ENCODE measurements at regions not wholly inside any gene's neighbourhood (a gene's known extent, or its start where the extent isn't known, plus 50 kb on each side); places are given as distances from the start of the nearest gene placed in this dataset.

DNA sequence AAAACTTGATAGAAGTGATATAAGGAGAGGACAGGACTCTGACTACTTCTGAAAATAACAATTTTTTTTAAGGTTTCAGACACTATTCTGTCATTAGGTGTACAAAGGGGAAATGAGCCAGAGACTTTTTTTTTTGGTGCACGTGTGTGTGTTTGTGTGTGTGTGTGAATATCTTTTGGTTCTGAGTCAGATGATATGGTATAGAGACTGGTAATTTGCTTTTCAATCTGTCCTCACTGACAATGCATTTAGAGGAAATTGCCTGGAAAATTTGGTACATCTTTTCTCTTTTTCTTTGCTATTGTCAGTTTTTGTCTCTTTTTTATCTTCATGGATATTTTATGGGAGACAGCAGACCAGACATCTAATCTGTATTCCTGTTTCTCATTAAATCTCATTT is 59.3 kb downstream of the DDIT4L start:
- no peak overlapping the region for H3K4me3 ChIP-seq (ENCODE audit: low read depth, low read length)
- H3K4me1 ChIP-seq = no peaks in the 10 kb centered on the region; the same call in 1 of the 2 replicates
- no peak for DNase-seq
- no peaks in the 10 kb centered on the region for H3K9me3 ChIP-seq
- H3K27me3 ChIP-seq = no peaks in the 10 kb centered on the region
- H3K36me3 ChIP-seq = no peaks in the 10 kb centered on the region
- TF ChIP-seq, protein P1, sequence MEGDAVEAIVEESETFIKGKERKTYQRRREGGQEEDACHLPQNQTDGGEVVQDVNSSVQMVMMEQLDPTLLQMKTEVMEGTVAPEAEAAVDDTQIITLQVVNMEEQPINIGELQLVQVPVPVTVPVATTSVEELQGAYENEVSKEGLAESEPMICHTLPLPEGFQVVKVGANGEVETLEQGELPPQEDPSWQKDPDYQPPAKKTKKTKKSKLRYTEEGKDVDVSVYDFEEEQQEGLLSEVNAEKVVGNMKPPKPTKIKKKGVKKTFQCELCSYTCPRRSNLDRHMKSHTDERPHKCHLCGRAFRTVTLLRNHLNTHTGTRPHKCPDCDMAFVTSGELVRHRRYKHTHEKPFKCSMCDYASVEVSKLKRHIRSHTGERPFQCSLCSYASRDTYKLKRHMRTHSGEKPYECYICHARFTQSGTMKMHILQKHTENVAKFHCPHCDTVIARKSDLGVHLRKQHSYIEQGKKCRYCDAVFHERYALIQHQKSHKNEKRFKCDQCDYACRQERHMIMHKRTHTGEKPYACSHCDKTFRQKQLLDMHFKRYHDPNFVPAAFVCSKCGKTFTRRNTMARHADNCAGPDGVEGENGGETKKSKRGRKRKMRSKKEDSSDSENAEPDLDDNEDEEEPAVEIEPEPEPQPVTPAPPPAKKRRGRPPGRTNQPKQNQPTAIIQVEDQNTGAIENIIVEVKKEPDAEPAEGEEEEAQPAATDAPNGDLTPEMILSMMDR (IDR thresholded peaks at IDR 0.05; ENCODE audit: low read depth, low read length) = no peak

DNA sequence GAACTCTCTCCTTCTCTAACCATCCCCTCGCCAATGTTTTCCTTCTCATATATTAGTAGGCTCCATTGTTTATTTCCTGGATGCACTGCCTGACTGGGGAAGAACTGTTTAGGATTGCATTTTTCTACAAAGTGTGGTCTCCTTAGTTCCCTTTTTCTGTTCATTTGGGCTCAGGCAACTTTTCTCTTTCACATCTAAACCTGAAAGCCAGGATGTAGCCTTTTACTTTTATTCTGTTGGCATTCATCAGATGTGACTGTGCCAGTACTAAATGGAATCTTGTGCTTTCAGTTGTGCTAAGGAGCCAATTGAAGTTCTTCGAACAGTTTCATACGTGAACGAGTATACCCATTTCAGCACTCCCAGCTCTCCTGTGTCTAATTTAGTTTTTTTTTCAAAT is 59.8 kb downstream of the DDIT4L start:
- no peak overlapping the region for H3K4me3 ChIP-seq (ENCODE audit: low read depth, low read length)
- no peaks in the 10 kb centered on the region for H3K36me3 ChIP-seq
- TF ChIP-seq, protein P1 (IDR thresholded peaks at IDR 0.05; ENCODE audit: low read depth, low read length) = no peak
- no peaks in the 10 kb centered on the region for H3K9me3 ChIP-seq
- no peaks in the 10 kb centered on the region for H3K27me3 ChIP-seq
- DNase-seq = no peak
- no peaks in the 10 kb centered on the region; the same call in 1 of the 2 replicates for H3K4me1 ChIP-seq

DNA sequence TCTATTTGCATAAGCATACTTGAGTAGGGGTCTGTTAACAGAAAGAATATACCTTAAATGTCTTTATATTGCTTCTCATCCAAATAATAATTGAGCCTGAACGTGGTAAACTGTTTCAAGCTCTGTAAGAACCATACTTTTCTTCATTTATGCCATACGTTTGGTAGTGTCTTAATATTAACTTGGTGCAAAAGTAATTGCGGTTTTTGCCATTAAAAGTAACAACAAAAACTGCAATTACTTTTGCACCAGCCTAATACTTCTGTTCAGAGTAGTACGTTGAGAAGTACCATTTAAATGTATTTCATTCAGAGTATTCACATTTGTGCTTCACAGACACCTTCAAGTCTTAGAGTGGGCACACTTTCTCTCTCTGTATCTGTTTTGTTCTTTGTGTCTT is 60.5 kb downstream of the DDIT4L start:
- TF ChIP-seq, protein P1 (IDR thresholded peaks at IDR 0.05; ENCODE audit: low read depth, low read length) = no peak
- DNase-seq = no peak
- H3K4me3 ChIP-seq (ENCODE audit: low read depth, low read length) = no peak overlapping the region
- H3K36me3 ChIP-seq = no peaks in the 10 kb centered on the region
- H3K27me3 ChIP-seq = no peaks in the 10 kb centered on the region
- no peaks in the 10 kb centered on the region for H3K9me3 ChIP-seq
- no peaks in the 10 kb centered on the region; the same call in 1 of the 2 replicates for H3K4me1 ChIP-seq

DNA sequence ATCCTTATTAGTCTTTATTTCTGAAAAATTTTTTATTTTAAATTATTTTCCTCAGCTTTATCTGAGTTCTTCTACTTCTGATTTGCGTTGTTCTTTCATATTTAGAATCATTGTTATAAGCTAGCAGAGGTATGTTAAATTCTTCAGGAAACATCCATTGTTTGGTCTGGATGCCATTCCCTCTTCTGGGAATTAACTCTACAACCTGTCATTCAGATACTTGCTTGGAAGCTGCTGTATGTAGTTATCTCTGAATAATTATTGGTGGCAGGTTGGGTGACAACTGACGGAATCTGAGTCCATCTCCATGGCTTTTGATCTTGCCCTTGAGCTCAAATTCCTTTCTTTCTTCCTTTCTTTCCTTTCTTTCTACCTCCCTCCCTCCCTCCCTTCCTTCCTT is 61.9 kb downstream of the DDIT4L start:
- Histone ChIP-seq H3K27me3 (no peaks in the 10 kb centered on the region), H3K4me1 (no peaks in the 10 kb centered on the region; the same call in 1 of the 2 replicates), H3K4me3 (ENCODE audit: low read depth, low read length) (no peak overlapping the region), H3K9me3 (no peaks in the 10 kb centered on the region), H3K36me3 (no peaks in the 10 kb centered on the region)
- TF ChIP-seq, protein P1 (IDR thresholded peaks at IDR 0.05; ENCODE audit: low read depth, low read length) = no peak
- no peak for DNase-seq

DNA sequence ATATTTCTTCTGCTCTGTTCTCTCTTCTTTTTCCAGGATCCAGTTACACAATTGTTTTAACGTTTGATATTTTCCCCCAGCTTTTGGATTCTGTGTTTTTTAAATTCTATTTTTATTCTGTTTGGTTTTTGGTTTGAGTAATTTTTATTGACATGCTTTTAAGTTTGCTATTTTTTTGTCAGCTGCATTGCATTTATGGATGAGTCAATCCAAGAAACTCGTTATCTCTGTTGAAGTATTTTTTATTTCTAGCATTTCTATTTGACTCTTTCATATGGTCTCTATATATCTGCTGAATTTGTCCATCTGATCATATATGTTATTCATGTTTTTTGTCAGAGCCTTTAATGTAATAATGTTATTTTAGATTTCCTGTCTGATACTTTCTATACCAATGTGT is 65.6 kb downstream of the DDIT4L start:
- TF ChIP-seq, protein P1 (IDR thresholded peaks at IDR 0.05; ENCODE audit: low read depth, low read length) = no peak
- H3K4me3 ChIP-seq (ENCODE audit: low read depth, low read length) = no peak overlapping the region
- no peaks in the 10 kb centered on the region for H3K27me3 ChIP-seq
- no peak for DNase-seq
- H3K4me1 ChIP-seq = no peaks in the 10 kb centered on the region
- no peaks in the 10 kb centered on the region for H3K9me3 ChIP-seq
- no peaks in the 10 kb centered on the region for H3K36me3 ChIP-seq

DNA sequence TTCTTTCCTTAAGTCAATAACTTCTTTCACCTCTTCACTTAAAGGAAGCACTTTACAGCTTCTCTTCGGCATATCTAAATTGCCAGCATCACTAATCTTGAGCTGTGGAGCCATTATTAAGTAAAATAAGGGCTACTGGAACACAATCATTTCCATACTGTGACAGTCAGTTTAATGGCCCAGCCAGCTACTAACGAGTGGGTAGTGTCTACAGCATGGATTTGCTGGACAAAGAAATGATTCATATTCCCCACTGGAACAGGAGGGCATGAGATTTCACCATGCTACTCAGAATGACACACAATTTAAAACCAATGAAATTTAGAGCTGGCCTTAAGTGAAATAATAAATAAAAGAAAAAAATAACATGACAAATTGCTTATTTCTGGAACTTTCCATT is 72.1 kb downstream of the DDIT4L start:
- Histone ChIP-seq H3K4me1 (peaks cover 13% of the 10 kb centered on the region), H3K9me3 (no peaks in the 10 kb centered on the region), H3K36me3 (no peaks in the 10 kb centered on the region), H3K27me3 (no peaks in the 10 kb centered on the region), H3K4me3 (ENCODE audit: low read depth, low read length) (no peak overlapping the region)
- TF ChIP-seq, protein P1 (IDR thresholded peaks at IDR 0.05; ENCODE audit: low read depth, low read length) = no peak
- DNase-seq = no peak
